Ascending aorta (tissue), 2 donors: ENCODE measurements at regions not wholly inside any gene's neighbourhood (a gene's known extent, or its start where the extent isn't known, plus 50 kb on each side); places are given as distances from the start of the nearest gene placed in this dataset.

Experiments
- DNase-seq, 2 donors: peaks; one replicate each; pipeline ENCODE4 v3.0.0-alpha.2; 2019; ENCODE audit warnings: low spot score in 2 of 2
- H3K27ac ChIP-seq, 2 donors: fragments of 200-600 bp; sonication (generic); one replicate each; pipeline ENCODE4 v1.5.1; 2016 to 2017; ENCODE audit warnings: mild to moderate bottlenecking in 1 of 2
- H3K27me3 ChIP-seq: fragments of 200-600 bp; sonication (generic); one replicate; pipeline ENCODE4 v1.5.1; 2017
- H3K36me3 ChIP-seq, 2 donors: fragments of 200-600 bp; sonication (generic); one replicate each; pipeline ENCODE4 v1.5.1; 2016
- H3K4me1 ChIP-seq, 2 donors: fragments of 200-600 bp; sonication (generic); one replicate each; pipeline ENCODE4 v1.5.1; 2016 to 2017; ENCODE audit warnings: mild to moderate bottlenecking in 1 of 2
- H3K4me3 ChIP-seq, 2 donors: fragments of 200-600 bp; sonication (generic); one replicate each; pipeline ENCODE4 v1.5.1; 2016 to 2017; ENCODE audit warnings: mild to moderate bottlenecking in 1 of 2
- H3K9me3 ChIP-seq, 2 donors: fragments of 200-600 bp; sonication (generic); one replicate each; pipeline ENCODE4 v1.5.1; 2016
- intact Hi-C: fragments of 100-400 bp; cut with DNase I; formaldehyde crosslinking; loops from one replicate; pipeline ENCODE4 v1.15.1; 2023
- TF ChIP-seq, protein P1 (sequence below), 3 experiments: fragments of 200-600 bp in 2 of 3; fragments of 450-650 bp in 1 of 3; sonication (generic) in 2 of 3; IDR thresholded peaks; one replicate each; pipeline ENCODE4 v1.5.1; 2016 to 2019; ENCODE audit warnings: antibody characterized with exemption in 3 of 3, mild to moderate bottlenecking in 1 of 3, moderate library complexity in 1 of 3

DNA sequence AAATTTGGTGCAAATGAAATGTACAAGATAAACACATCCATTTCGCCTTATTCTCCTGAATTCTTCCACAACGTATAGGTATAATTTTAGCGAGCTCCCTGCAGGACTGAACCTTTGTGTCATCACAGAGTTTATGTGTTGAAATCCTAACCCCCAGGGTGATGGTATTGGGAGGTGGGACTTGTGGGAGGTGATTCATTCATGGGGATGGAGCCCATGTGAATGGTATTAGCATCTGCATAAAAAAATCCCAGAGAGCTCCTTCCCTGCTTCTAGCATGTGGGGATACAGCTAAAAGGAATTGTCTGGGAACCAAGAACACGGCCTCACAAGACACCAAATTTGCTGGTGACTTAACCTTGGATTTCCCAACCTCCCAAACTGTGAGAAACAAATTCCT, 741.4 kb upstream of the VSTM2A start:
- Histone ChIP-seq H3K4me3 (no peak overlapping the region), H3K27ac (no peak overlapping the region), H3K4me1 (no peaks in the 10 kb centered on the region), H3K36me3 (no peaks in the 10 kb centered on the region), H3K27me3 (no peaks in the 10 kb centered on the region), H3K9me3 (no peaks in the 10 kb centered on the region)
- intact Hi-C loops = no loop called here
- TF ChIP-seq, protein P1, sequence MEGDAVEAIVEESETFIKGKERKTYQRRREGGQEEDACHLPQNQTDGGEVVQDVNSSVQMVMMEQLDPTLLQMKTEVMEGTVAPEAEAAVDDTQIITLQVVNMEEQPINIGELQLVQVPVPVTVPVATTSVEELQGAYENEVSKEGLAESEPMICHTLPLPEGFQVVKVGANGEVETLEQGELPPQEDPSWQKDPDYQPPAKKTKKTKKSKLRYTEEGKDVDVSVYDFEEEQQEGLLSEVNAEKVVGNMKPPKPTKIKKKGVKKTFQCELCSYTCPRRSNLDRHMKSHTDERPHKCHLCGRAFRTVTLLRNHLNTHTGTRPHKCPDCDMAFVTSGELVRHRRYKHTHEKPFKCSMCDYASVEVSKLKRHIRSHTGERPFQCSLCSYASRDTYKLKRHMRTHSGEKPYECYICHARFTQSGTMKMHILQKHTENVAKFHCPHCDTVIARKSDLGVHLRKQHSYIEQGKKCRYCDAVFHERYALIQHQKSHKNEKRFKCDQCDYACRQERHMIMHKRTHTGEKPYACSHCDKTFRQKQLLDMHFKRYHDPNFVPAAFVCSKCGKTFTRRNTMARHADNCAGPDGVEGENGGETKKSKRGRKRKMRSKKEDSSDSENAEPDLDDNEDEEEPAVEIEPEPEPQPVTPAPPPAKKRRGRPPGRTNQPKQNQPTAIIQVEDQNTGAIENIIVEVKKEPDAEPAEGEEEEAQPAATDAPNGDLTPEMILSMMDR (IDR thresholded peaks at IDR 0.05) = no peak
- DNase-seq = no peak

DNA sequence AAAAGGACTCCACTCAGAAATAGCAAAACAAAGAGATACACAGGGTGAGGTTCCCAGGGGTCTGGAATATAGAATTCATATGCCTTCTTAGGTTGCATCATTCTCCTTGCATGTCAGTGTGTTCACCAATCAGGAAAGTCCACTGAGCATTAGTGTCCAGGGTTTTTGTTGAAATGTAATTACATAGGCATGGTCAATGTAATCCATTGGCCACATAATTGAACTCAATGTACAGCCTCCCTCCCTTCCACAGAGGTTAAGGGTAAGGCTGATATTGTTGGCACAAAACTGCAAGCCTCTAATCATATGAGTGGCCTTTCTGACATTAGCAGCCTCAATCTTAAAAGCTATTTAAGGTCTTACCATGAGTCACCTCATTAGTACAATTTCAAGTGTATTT, 736.1 kb upstream of the VSTM2A start:
- Histone ChIP-seq H3K27me3 (no peaks in the 10 kb centered on the region), H3K4me3 (no peak overlapping the region), H3K4me1 (no peaks in the 10 kb centered on the region), H3K9me3 (no peaks in the 10 kb centered on the region), H3K36me3 (no peaks in the 10 kb centered on the region), H3K27ac (no peak overlapping the region)
- intact Hi-C loops = no loop called here
- no peak for DNase-seq
- TF ChIP-seq, protein P1 (IDR thresholded peaks at IDR 0.05) = no peak

DNA sequence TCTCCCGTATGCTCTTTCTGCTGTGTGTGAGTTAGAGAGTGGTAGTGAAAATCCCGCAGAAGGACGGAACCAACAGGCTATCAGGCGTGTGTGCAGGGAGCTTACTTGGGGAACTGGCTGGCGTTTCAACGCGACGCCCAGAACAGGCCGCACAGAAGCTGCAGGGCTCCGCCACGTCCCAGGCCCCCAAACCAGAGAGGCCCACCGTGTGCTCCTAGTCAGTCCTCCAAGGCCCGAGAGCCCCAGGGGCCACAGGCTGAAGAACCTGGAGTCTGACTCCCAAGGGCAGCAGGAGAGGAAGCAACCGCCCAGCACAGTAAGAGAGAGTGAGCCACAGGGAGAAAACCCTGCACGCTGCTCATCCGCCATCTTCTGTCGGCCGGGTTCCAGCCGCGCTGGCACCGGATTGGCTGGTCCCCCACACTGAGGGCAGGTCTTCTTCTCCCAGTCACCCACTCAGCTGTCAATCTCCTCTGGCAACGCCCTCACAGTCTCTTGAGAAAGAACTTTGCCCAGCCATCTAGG, 730.6 kb upstream of the VSTM2A start:
- intact Hi-C loops = no loop called here
- DNase-seq = no peak
- TF ChIP-seq, protein P1 (IDR thresholded peaks at IDR 0.05) = no peak
- Histone ChIP-seq H3K4me3 (no peak overlapping the region), H3K36me3 (no peaks in the 10 kb centered on the region), H3K9me3 (no peaks in the 10 kb centered on the region), H3K27me3 (no peaks in the 10 kb centered on the region), H3K27ac (no peak overlapping the region), H3K4me1 (no peaks in the 10 kb centered on the region)

DNA sequence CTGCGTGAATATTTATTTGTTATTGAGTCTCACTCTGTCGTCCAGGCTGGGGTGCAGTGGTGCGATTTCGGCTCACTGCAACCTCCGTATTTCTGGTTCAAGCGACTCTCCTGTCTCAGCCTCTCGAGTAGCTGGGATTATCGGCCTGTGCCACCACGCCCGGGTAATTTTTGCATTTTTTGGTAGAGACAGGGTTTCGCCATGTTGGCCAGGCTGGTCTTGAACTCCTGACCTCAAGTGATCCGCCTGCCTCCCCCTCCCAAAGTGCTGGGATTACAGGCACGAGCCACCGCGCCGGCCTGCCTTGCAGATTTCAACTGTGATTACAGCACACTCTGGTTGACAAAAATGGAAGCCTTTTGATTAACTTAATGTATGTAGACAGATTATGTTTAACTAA, 730.0 kb upstream of the VSTM2A start:
- TF ChIP-seq, protein P1 (IDR thresholded peaks at IDR 0.05) = no peak
- DNase-seq = no peak
- Histone ChIP-seq H3K36me3 (no peaks in the 10 kb centered on the region), H3K9me3 (no peaks in the 10 kb centered on the region), H3K4me1 (no peaks in the 10 kb centered on the region), H3K27me3 (no peaks in the 10 kb centered on the region), H3K4me3 (no peak overlapping the region), H3K27ac (no peak overlapping the region)
- intact Hi-C loops = no loop called here

DNA sequence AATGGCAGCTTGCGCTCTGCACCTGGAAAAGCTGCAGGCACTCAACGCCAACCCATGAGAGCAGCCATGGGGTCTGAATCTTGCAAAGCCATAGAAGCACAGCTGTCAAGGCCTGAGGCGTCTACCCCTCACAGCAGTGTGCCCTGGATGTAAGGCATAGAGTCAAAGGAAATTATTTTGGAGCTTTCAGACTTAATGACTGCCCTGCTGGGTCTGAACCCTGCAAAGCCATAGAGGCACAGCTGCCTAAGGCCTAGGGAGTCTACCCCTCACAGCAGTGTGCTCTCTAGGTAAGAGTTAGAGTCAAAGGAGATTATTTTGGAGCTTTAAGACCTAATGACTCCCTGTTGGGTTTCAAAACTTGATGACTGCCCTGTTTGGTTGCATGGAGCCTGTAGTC, 706.9 kb upstream of the VSTM2A start:
- intact Hi-C loops = no loop called here
- Histone ChIP-seq H3K4me3 (no peak overlapping the region), H3K36me3 (no peaks in the 10 kb centered on the region), H3K4me1 (no peaks in the 10 kb centered on the region), H3K27ac (no peak overlapping the region), H3K27me3 (no peaks in the 10 kb centered on the region), H3K9me3 (no peaks in the 10 kb centered on the region)
- TF ChIP-seq, protein P1 (IDR thresholded peaks at IDR 0.05) = no peak
- no peak for DNase-seq

DNA sequence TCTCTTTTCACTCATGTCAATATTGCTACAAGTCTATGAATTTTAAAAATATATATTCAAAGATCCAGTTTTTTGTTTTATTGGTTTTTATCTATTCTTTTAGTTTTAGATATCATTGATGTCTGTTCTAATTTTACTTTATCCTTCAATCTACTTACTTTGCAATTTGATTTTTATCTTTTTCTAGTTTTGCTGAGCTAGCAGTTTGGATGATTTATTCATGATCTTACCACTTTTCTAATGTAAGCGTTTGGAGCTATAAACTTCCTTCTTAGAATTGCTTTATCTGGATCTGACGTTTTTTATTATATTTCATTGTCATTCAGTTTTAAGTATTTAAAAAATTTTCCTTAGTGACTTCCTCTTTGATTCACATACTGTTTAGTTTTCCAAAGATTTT, 664.5 kb upstream of the VSTM2A start:
- no peaks in the 10 kb centered on the region for H3K4me1 ChIP-seq
- no peaks in the 10 kb centered on the region for H3K27me3 ChIP-seq
- intact Hi-C loops = no loop called here
- no peak for DNase-seq
- no peak overlapping the region for H3K4me3 ChIP-seq
- H3K36me3 ChIP-seq = no peaks in the 10 kb centered on the region
- H3K27ac ChIP-seq = no peak overlapping the region
- TF ChIP-seq, protein P1 (IDR thresholded peaks at IDR 0.05) = no peak
- H3K9me3 ChIP-seq = no peaks in the 10 kb centered on the region
